ENCODE measurements at regions not wholly inside any gene's neighbourhood (a gene's known extent, or its start where the extent isn't known, plus 50 kb on each side); places are given as distances from the start of the nearest gene placed in this dataset.
"Not testable (repeated sequence)": the region's sequence is repeated elsewhere in the genome, so short reads cannot be mapped to it uniquely, and the experiment has no call there.

DNA sequence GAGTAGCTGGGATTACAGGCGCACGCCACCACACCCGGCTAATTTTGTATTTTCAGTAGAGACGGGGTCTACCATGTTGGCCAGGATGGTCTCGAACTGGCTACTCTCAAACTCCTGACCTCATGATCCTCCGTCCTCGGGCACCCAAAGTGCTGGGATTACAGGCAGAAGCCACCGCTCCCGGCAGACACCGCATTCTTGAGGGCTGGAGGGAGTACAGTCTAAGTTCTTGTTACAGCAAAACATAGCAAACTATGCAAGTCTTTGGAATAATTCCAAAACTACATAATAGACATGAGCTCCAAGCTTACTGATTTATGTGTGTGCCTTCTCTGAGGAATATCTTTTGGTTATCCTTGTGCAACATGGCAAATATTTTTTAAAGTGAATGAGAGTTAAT is 299.1 kb upstream of the ZNF658 start:
- peak; percentile 22 for DNase-seq (ENCODE audit: low read depth)

DNA sequence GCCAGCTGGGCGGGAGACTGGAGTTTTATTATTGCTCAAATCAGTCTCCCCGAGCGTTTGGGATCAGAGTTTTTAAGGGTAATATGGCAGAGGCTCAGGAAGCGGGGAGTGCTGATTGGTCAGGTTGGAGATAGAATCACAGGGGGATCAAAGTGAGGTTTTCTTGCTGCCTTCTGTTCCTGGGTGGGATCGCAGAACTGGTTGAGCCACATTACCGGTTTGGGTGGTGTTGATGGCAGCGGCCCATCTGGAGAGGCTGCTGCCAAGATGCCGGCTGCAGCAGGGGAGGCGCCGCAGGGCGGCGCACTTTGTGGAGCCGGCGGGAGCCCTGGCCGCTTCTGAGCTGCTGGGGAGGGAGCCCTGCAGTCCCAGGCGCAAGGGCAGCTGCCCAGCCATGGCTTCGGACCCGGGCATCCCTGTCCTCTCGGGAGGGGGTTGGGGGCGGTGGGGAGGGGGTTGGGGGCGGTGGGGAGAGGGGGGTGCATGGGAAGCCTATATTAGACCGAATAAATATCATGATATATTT is 268.9 kb upstream of the ZNF658 start:
- not testable (repeated sequence) for DNase-seq (ENCODE audit: low read depth)

DNA sequence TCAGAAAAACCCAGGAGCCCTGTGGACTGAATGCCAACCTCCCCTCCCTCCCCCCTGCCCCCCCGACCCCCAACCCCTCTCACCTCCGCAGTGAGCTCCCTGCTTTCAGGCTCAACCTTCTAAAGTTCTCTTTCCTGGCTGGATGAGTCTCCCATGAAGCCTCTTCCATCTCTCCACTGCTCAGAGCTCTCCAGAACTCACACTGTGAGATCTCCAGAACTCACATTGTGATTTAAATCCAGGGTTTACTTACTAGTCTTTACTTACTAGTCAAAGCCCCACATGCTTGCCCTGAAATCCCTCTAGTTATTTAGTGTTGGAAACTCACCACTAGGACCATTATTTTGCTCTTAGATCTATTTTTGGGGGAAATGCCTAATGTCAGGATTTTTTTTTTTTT is 252.8 kb upstream of the ZNF658 start:
- DNase-seq (ENCODE audit: low read depth), result not testable (repeated sequence)

DNA sequence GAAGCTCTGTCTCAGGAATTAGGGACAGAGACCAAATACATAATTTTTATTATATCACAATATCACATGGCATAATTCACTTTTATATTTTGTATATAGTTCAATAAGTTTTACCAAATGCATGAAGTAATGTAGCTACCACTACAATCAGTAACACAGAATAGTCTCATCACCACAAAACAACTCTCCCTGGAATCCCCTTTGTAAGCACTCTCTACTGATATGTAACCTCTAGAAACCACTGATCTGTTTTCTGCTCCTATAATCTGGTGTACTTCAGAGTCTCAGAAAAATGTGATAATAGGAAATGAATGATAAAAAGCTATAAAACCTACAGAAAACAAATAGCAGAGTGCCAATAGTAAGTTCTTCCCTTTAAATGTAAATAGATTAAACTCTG is 210.3 kb upstream of the ZNF658 start:
- not testable (repeated sequence) for DNase-seq (ENCODE audit: low read depth)

DNA sequence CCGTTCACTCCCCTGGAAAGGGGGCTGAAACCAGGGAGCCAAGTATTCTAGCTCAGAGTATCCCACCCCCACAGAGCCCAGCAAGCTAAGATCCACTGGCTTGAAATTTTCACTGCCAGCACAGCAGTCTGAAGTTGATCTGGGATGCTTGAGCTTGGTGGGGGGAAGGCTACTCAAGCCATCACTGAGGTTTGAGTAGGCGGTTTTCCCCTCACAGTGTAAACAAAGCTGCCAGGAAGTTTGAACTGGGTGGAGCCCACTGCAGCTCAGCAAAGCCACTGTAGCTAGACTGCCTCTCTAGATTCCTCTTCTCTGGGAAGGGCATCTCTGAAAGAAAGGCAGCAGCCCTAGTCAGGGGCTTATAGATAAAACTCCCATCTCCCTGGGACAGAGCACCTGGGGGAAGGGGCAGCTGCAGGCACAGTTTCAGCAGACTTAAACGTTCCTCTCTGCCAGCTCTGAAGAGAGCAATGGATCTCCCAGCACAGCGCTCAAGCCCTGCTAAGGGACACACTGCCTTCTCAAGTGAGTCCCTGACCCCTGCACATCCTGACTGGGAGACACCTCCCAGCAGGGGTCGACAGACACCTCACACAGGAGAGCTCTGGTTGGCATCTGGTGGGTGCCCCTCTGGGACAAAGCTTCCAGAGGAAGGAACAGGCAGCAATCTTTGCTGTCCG is 204.8 kb upstream of the ZNF658 start:
- DNase-seq (ENCODE audit: low read depth), result not testable (repeated sequence)

DNA sequence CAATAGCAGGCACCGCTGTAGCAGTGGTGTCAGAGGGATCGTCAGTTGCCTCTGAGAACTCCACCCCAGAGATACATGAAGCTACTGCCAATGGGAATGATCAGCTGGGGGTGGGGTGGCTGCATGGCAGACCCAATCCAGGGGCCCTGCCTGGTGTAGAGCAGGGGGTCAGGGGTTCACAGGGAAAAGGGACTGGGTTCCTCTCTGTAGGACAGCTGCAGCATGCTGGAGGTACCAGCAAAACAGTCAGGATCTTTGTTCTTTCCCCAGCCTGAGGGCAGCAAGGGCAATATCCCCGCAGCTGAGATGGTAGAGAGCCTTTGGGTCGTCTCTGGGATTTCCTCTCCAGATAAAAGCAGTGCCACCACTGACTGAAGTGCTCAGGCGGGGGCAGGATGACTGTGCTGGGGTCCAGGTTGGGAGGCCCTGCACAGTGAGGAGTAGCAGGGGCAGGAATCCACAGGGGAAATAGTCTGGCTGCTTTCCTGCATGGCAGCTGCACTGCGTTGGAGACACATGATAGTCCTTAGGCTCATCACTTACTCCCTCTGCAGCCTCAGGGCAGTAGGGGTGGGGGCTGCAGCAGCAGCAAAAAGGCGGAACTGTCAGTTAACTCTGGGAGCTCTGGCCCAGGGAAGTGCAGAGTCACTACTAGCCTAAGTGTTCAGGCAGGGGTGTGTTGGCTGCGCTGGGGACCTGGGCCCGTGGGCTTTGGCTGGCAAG is 203.0 kb upstream of the ZNF658 start:
- DNase-seq (ENCODE audit: low read depth), result not testable (repeated sequence)

DNA sequence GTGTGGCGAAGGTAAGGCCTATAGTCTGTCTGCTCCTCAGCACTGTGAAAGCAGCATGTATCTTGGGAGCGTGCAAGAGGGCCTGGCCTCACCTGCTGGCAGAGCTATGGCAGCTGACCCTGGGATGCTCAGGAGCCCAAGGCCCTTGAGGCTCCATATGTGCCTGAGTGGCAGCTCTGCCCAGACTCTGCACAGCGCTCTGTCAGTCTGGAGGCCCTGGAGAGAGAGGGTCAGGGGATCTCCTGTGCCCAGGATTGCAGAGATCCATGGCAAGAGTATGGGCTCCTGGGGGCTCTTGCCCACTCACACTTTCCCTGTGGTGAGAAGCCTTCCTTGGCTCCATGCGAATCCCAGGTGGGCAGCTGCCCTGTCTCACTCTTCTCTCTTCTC is 202.5 kb upstream of the ZNF658 start:
- DNase-seq (ENCODE audit: low read depth), result not testable (repeated sequence)

DNA sequence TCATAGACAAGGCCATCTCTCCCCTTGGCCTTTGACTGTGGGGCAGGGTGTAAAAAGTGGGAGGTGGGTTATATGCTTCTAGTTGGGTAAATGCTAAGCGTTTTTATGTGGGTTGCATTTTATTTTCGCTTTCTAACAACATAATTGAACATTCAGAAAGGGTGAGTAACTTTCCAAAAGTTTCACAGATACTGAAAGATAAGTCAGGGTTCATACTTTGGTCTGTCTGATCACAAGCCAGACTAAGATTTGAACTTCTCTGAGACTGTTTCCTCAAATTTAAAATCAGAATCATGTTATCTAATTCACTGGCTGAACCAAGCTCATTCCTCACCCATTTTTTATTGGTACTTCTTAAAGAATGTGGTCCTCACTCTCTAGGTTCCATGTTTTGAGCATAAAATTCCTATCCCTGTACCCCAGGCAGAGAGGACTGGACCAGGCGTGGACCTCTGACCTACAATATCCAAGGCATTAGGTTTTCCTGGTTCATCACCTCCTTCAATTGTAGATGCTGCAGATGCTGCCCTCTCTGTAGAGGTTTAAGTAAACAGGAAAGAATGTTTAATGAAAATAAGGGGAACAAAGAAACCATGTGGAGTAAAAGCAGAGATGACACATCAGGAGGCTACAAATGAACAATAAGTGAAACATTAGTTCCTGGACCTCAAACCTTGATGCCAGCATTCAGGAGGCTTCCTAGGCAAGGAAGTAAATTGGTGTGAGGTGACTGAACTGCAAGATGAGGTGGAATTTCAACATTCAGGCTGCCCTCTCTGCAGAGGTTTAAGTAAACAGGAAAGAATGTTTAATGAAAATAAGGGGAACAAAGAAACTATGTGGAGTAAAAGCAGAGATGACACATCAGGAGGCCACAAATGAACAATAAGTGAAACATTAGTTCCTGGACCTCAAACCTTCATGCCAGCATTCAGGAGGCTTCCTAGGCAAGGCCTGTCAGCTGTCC is 198.8 kb upstream of the ZNF658 start:
- not testable (repeated sequence) for DNase-seq (ENCODE audit: low read depth)

DNA sequence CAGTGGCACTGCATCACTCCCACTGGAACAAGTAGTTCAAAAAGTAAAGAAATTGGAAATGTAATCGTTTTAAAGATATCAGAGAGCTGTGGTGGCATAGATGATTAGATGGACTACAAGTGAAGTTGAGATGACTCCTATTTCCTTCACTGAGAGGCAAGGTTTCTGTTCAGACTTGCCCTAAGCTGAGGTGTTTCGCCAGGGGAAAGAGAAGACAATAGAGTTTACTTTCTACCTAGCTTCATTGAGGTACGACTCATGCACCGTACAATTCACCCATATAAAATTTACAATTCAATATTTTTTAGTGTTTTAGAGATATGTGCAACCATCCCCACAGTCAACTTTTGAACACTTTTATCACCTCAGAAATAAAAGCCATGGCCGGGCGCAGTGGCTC is 189.0 kb upstream of the ZNF658 start:
- DNase-seq (ENCODE audit: low read depth), result not testable (repeated sequence)

DNA sequence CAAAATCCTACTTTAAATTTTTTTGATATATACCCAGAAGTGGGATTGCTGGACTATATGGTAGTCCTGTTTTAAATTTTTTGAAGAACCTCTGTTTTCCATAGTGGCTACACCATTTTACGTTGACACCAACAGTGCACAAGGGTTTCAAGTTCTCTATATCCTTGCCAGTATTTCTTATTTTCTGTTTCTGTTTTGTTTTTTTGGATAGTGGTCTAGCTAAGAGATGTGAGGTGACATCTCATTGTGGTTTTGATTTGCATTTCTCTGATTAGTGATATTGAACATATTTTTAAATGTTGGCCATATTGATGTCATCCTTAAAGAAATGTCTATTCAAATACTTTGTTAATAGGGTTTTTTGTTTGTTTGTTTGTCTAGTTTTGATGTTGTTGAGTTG is 187.7 kb upstream of the ZNF658 start:
- DNase-seq (ENCODE audit: low read depth), result not testable (repeated sequence)

DNA sequence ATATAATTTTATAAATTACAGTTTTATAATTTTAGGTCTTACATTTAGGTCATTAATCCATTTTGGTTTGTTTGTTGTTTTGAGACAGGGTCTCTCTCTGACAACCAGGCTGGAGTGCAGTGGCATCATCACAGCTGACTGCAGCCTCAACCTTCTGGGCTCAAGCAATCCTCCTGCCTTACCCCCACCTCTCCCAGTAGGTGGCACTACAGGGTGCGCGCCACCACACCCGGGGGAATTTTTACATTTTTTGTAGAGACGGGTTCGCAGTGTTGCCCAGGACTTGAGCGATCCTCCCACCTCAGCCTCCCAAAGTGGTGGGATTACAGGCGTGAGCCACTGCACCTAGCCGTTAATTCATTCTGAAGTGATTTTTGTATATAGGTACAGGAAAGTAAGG is 187.0 kb upstream of the ZNF658 start:
- DNase-seq (ENCODE audit: low read depth), result not testable (repeated sequence)

DNA sequence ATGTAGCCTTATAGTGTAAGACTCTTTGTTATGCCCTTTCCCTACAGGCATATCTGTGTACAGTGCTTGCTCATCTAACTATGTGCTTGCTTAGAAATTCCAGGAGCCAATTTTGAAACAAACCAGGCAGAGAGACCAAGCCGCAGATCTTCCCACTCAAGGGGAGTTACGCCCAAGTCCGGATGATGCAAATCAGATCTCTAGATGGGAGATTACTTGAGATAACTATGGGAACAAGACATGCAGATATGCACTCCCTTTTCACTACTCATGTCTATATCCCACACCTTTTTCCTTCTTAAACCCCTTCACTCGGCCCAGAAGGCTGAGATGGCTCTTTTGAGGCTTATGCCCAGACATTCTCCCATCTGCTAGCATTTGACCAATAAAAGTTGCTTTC is 179.7 kb upstream of the ZNF658 start:
- not testable (repeated sequence) for DNase-seq (ENCODE audit: low read depth)

DNA sequence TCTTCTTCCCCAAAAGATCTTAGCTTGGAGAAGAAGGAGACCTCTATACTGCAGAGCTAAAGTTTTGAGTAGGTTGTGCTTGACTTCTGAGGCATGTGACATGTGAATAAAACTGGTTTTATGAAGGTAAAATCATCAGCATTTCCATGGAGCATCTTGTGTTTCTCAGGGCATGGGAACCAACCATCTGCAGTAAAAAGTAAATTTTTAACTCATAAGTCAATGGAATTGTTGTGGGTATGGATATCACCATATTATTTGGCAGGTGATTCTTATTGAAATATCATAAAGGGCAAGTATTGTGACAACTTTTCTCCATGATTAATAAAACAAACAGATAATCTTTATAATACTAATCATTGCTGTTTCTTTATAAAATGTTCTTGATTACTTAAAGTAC is 173.0 kb upstream of the ZNF658 start:
- not testable (repeated sequence) for DNase-seq (ENCODE audit: low read depth)

DNA sequence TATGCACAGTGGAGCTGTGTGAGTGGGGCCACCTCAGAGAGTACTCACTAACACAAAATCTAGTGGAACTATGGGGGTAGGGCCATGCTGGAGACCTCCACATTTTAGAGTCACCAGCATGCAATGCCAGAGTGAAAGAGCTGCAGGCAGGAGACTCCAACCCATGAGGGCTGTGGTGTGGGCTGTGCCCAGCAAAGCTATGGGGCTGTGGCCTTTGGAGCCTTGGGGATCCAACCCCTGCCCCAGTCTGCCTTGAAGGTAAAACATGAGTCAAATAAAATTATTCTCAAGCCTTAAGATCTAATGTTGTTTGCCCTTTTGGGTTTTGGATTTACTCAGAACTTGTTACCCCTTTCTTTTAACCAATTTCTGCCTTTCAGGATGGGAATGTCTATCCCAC is 163.8 kb upstream of the ZNF658 start:
- DNase-seq (ENCODE audit: low read depth), result not testable (repeated sequence)

DNA sequence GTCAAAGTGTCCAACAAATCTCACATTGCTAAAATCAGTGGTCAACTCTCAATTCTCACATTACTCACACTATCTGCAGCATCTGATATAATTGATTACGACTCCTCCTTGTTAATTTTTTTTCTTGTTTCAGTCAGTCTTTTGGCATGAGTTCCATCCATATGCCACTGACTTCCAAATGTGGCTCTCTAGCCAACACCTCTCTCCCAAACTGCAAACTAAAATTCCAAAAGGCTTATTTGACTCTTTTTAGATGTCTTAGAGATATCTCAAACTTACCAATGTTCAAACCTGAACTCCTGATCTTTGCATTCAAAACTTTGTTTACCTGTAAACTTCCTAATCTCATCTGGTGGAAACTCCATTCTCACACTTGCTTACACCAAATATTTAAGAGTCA is 162.1 kb upstream of the ZNF658 start:
- DNase-seq (ENCODE audit: low read depth), result not testable (repeated sequence)

DNA sequence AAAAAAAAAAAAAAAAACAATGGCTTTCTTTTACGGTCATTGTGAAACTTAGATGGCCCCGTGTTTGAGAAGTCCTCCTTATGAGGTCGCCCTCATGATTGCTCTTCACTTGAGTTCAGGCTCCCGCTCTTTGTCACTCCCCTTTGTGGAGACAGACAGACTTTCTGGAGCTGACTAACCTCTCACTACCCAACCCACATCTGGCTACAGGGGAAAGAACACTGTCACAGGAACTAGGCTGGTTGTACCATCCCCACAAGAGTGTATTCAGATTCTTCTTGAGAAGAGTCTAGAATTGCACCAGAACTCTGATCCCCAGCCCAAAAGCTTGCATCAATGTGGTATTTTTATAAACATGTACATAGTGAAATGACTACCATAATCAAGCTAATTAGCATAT is 160.4 kb upstream of the ZNF658 start:
- DNase-seq (ENCODE audit: low read depth), result not testable (repeated sequence)

DNA sequence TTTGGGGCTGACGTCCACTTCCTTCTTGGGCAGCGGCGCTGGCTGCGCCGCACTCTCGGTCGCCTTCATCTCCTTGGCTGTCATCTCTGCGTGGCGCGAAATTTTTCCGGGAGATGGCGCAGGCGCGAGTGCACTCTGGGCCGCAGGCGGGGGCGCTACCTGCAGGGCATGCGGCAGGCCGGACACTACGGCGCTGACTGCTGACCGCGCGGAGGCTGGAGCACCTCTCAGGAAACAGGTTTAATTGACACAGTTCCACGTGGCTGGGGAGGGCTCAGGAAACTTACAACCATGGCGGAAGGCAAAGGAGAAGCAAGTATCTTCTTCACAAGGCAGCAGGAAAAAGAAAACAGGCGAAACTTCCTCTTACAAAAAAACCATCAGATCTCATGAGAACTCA is 154.7 kb upstream of the ZNF658 start:
- DNase-seq (ENCODE audit: low read depth), result not testable (repeated sequence)

DNA sequence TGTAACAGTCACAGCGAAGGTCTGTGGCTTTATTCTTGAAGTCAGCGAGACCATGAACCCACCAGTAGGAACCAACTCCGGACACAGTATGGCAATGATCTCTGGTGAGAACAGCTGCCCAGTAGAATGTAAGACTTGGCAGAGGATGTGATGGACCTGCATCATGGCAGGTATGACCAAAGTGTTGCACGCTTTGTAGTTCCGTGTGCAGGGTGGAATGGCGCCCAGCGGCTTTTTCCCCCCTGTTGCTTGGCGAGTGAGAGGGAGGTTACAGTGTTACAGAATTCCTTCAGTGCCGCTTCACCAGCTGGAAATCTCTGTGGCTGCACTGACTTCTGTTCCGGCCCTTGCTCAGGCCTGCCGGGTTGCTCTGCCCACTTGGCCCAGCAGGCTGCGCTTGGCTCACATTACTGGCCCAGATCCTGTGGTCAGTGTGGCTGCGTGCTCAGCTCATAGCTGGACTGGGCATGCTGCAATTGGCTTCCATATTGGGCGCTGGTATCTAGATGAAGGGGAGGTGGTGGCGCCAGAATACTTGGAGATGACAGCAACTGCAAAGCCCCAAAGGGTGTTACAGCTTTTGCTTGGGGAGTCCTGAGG is 148.1 kb upstream of the ZNF658 start:
- DNase-seq (ENCODE audit: low read depth), result not testable (repeated sequence)

DNA sequence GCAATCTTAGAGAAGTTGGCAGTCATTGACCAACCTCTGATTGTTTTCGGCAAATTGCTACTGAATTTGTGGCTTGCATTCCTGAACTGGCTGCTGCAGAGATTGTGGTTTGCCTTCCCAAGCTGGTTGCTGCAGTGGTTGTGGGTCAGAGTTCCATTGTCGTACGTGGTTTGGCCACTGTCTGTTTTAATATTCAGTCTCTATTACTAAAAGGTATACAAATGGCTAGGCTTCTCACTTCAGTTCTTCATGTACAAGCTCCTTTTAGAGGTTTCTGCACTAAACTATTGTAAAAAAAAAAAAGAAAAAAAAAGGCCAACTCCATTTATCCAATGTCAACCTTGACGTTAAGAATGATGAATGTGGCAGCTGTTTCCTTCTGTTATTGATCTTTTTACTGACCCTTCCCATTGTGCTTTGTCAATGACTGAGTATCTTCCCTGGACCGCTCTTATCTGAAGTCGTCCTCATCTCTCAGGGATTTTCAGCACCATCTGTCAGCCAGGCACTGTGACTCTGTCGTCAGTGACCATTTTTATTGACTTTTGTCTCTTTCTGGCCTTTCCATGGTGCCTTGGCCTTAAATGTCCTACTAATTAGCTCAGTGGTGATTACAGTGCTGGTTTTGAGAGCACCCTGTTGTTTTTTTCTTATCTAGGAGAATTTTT is 140.6 kb upstream of the ZNF658 start:
- DNase-seq (ENCODE audit: low read depth), result not testable (repeated sequence)

DNA sequence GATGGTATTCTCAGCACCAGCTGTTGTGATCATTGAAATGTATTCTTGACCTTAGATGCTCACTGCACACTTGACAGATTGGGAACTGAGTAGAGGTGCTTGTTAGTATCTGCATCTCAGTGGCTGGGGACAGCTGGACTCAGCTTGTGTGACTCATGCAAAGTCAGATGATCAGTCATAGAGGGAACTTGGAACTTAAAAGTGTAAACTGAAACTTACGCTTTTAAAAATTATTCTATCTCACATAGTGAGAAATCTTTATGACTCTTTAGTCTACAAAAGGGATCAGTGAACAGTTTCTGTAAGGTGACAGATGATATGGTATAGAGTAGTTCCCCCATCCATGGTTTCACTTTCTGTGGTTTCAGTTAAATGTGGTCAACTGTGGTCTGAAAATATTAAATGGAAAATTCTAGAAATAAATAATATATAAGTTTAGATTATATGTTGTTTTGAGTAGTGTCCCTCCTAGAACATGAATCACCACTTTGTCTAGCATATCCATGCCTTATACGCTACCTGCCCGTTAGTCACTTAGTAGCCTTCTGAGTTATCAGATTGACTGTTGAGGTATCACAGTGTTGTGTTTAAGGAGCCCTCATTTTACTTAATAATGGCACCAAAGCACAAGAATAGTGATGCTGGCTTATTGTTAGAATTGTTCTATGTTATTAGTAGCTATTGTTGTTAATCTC is 135.6 kb upstream of the ZNF658 start:
- DNase-seq (ENCODE audit: low read depth), result not testable (repeated sequence)

DNA sequence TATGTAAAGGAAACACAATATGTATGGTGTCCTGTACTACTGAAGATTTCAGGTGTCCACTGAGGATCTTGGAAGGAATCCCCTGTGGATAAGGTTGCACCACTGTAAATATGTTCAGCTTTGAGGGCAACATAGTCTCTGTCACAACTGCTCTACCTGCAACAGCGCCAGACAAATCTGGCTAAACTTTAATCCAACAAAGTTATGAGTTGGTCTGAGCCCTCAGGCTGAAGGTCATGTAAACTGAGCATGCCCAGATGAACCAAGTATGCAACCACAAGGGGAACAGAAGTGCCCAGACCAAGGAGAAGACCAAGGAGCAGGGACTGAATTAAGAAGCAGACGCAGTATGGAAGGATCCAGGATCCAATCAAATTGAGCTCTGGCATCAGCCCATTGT is 135.0 kb upstream of the ZNF658 start:
- DNase-seq (ENCODE audit: low read depth), result not testable (repeated sequence)
